ENCODE measurements at regions not wholly inside any gene's neighbourhood (a gene's known extent, or its start where the extent isn't known, plus 50 kb on each side); places are given as distances from the start of the nearest gene placed in this dataset.

DNA sequence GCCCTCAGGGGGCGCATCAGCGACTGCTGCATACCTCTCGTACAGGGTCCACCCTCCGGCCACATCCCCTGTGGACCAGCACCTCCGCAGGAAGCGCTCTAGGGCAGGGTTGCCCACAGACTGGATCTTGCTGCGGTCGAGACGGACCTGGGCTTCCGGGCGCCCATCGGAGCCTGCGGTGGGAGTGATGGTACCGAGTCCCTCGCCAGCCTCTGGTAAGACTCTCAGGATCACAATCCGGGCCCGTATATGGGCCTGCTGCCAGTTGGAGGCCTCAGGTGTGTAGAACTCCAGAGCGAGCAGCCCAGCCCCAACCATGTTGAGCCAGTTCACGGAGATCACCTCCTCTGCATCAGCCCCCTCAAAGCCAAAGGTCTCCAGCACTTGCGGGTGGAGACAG is 323.0 kb downstream of the ANXA1 start:
- Histone ChIP-seq H4K20me1 (ENCODE audit: insufficient read depth, low read length, poor library complexity, severe bottlenecking) (no peaks in the 10 kb centered on the region), H3K4me1 (ENCODE audit: insufficient read depth, low read length, poor library complexity, severe bottlenecking) (no peaks in the 10 kb centered on the region), H3K9me2 (replicated peaks; ENCODE audit: low read depth, low read length) (no peaks in the 10 kb centered on the region), H3K27me3 (ENCODE audit: insufficient read depth, low read length, poor library complexity, severe bottlenecking) (no peaks in the 10 kb centered on the region), H3K79me2 (ENCODE audit: insufficient read depth, low read length) (no peaks in the 10 kb centered on the region), H3K36me3 (ENCODE audit: insufficient read depth, low read length) (no peaks in the 10 kb centered on the region), H3F3A (ENCODE audit: low read depth) (no peaks in the 10 kb centered on the region), H3K4me2 (ENCODE audit: low read depth, low read length, poor library complexity, severe bottlenecking) (no peak overlapping the region), H3K4me3 (ENCODE audit: low read length, poor library complexity, severe bottlenecking) (no peak overlapping the region), H3K9me3 (ENCODE audit: insufficient read depth, low read depth, low read length) (no peaks in the 10 kb centered on the region), H2AFZ (ENCODE audit: low read length) (no peak overlapping the region), H3K9ac (ENCODE audit: low read depth, low read length, poor library complexity, severe bottlenecking) (no peak overlapping the region)
- TF ChIP-seq, protein P1, sequence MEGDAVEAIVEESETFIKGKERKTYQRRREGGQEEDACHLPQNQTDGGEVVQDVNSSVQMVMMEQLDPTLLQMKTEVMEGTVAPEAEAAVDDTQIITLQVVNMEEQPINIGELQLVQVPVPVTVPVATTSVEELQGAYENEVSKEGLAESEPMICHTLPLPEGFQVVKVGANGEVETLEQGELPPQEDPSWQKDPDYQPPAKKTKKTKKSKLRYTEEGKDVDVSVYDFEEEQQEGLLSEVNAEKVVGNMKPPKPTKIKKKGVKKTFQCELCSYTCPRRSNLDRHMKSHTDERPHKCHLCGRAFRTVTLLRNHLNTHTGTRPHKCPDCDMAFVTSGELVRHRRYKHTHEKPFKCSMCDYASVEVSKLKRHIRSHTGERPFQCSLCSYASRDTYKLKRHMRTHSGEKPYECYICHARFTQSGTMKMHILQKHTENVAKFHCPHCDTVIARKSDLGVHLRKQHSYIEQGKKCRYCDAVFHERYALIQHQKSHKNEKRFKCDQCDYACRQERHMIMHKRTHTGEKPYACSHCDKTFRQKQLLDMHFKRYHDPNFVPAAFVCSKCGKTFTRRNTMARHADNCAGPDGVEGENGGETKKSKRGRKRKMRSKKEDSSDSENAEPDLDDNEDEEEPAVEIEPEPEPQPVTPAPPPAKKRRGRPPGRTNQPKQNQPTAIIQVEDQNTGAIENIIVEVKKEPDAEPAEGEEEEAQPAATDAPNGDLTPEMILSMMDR (conservative IDR thresholded peaks at IDR 0.05; ENCODE audit: low read length) = no peak
- TF ChIP-seq EZH2phosphoT487 (IDR thresholded peaks at IDR 0.05; ENCODE audit: borderline replicate concordance) = no peak

DNA sequence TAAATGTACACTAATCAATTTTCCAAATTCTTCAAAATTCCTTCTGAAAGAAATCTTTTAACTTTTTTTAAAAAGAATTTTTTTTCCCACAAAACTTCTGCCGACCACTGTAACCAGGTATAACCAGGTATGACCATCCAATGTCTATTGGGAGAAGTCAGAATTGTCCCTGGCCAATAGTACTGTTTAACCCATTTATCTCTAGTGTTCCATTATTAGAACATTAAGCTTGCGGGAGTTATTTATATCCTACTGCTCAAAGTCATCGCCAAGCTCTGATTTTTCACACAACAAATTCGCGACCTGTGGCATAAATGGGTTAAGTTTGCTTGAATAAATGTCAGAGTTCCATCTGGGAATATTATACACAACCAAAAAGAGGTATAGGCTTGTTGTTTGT is 343.2 kb downstream of the ANXA1 start:
- H3K4me1 ChIP-seq (ENCODE audit: insufficient read depth, low read length, poor library complexity, severe bottlenecking) = no peaks in the 10 kb centered on the region
- H3K4me3 ChIP-seq (ENCODE audit: low read length, poor library complexity, severe bottlenecking) = no peak overlapping the region
- H2AFZ ChIP-seq (ENCODE audit: low read length) = no peak overlapping the region
- H3K79me2 ChIP-seq (ENCODE audit: insufficient read depth, low read length) = no peaks in the 10 kb centered on the region
- no peaks in the 10 kb centered on the region for H3F3A ChIP-seq (ENCODE audit: low read depth)
- no peaks in the 10 kb centered on the region for H3K9me2 ChIP-seq (replicated peaks; ENCODE audit: low read depth, low read length)
- no peaks in the 10 kb centered on the region for H3K36me3 ChIP-seq (ENCODE audit: insufficient read depth, low read length)
- no peaks in the 10 kb centered on the region for H4K20me1 ChIP-seq (ENCODE audit: insufficient read depth, low read length, poor library complexity, severe bottlenecking)
- H3K9ac ChIP-seq (ENCODE audit: low read depth, low read length, poor library complexity, severe bottlenecking) = no peak overlapping the region
- H3K9me3 ChIP-seq (ENCODE audit: insufficient read depth, low read depth, low read length) = no peaks in the 10 kb centered on the region
- H3K4me2 ChIP-seq (ENCODE audit: low read depth, low read length, poor library complexity, severe bottlenecking) = no peak overlapping the region
- H3K27me3 ChIP-seq (ENCODE audit: insufficient read depth, low read length, poor library complexity, severe bottlenecking) = no peaks in the 10 kb centered on the region
- TF ChIP-seq EZH2phosphoT487 (IDR thresholded peaks at IDR 0.05; ENCODE audit: borderline replicate concordance) = no peak
- TF ChIP-seq, protein P1 (conservative IDR thresholded peaks at IDR 0.05; ENCODE audit: low read length) = no peak

DNA sequence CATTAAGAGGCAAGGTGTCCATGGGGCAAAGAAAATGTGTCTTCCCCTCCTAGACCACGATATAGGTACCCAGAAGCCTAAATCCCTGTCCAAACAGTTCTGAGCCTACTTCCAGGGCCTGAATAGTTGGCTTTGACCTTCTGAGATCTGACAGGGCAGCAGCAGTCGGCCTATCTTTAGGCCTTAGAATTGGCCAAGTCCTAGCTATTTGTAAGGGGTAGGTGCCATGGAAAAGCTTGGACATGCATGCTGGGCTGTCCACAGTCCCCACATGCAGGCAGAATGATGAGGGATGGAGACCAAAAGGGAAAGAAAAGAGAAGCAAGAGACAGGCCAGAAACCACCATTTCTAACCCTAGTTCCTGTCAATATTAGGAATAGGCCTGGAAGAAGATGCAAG is 346.1 kb downstream of the ANXA1 start:
- Histone ChIP-seq H3K9me3 (ENCODE audit: insufficient read depth, low read depth, low read length) (no peaks in the 10 kb centered on the region), H3K9me2 (replicated peaks; ENCODE audit: low read depth, low read length) (no peaks in the 10 kb centered on the region), H3K4me3 (ENCODE audit: low read length, poor library complexity, severe bottlenecking) (no peak overlapping the region), H3F3A (ENCODE audit: low read depth) (no peaks in the 10 kb centered on the region), H3K9ac (ENCODE audit: low read depth, low read length, poor library complexity, severe bottlenecking) (no peak overlapping the region), H3K4me2 (ENCODE audit: low read depth, low read length, poor library complexity, severe bottlenecking) (no peak overlapping the region), H3K27me3 (ENCODE audit: insufficient read depth, low read length, poor library complexity, severe bottlenecking) (no peaks in the 10 kb centered on the region), H3K36me3 (ENCODE audit: insufficient read depth, low read length) (no peaks in the 10 kb centered on the region), H3K79me2 (ENCODE audit: insufficient read depth, low read length) (no peaks in the 10 kb centered on the region), H4K20me1 (ENCODE audit: insufficient read depth, low read length, poor library complexity, severe bottlenecking) (no peaks in the 10 kb centered on the region), H2AFZ (ENCODE audit: low read length) (no peak overlapping the region), H3K4me1 (ENCODE audit: insufficient read depth, low read length, poor library complexity, severe bottlenecking) (no peaks in the 10 kb centered on the region)
- TF ChIP-seq, protein P1 (conservative IDR thresholded peaks at IDR 0.05; ENCODE audit: low read length) = no peak
- no peak for TF ChIP-seq EZH2phosphoT487 (IDR thresholded peaks at IDR 0.05; ENCODE audit: borderline replicate concordance)

Data from Loucy (cell line).